K562 (cell line): ENCODE measurements at regions not wholly inside any gene's neighbourhood (a gene's known extent, or its start where the extent isn't known, plus 50 kb on each side); places are given as distances from the start of the nearest gene placed in this dataset.

Source experiments
- ATAC-seq: fragments of 200-7000 bp; cut with Tn5 transposase; 3 replicates; pipeline ENCODE4 v1.9.1; 2020; ENCODE audit warnings: moderate library complexity
- BruUV-seq: library from RNA; stranded (reverse); fragments of 400-500 nt; replicated peaks from 2 replicates; lab custom pipeline; 2021; lab: Mats Ljungman, UMichigan
- CTCF ChIA-PET: fragments of 300-600 bp; formaldehyde crosslinking; extraction: SDS; loops from one replicate; lab custom pipeline; 2021; ENCODE audit warnings: low intra/inter-chr PET ratio; lab: Yijun Ruan, JAX
- POLR2A ChIA-PET: fragments of 300-600, 350-650 bp; sonication (Branson Sonifier 250); formaldehyde crosslinking; extraction: SDS; loops from one replicate; lab custom pipeline; 2021; ENCODE audit warnings: antibody characterized with exemption, inconsistent platforms; lab: Yijun Ruan, JAX
- DNase-seq, 4 experiments: peaks; one replicate each; pipeline versions ENCODE4 v3.0.0 to v3.0.0-alpha.2; 2011 to 2018; ENCODE audit warnings: low spot score in 3 of 4, mixed read lengths in 3 of 4; ENCODE audit errors: extremely low read depth in 1 of 4
- FAIRE-seq: peaks from 2 replicates; lab custom pipeline; 2011; peaks lifted over from hg19 to GRCh38; lab: Jason Lieb, UNC
- H2AFZ ChIP-seq: 2 replicates; pipeline ENCODE4 v1.6.0; 2011; ENCODE audit warnings: low read depth, low read length, control low read depth, inconsistent platforms
- H3K27ac ChIP-seq: fragments of 200-600 bp; 3 replicates; pipeline ENCODE4 v1.8.0; 2011; ENCODE audit warnings: low read depth, mild to moderate bottlenecking, control low read depth, inconsistent platforms, low read length, moderate library complexity, mixed read lengths; ENCODE audit errors: extremely low read depth
- H3K27me3 ChIP-seq, 2 experiments: fragments of 300-600 bp in 1 of 2; 2 replicates in 1 of 2; 3 replicates in 1 of 2; pipeline versions ENCODE4 v1.6.0 to v1.8.0; 2011; ENCODE audit warnings: inconsistent platforms in 2 of 2, low read length in 2 of 2, mild to moderate bottlenecking in 1 of 2, mixed read lengths in 1 of 2, moderate library complexity in 1 of 2; ENCODE audit not compliant: control insufficient read depth in 2 of 2, insufficient read depth in 2 of 2
- H3K36me3 ChIP-seq: fragments of 300-600 bp; 3 replicates; pipeline ENCODE4 v1.8.0; 2011; ENCODE audit warnings: mild to moderate bottlenecking, low read length, inconsistent platforms; ENCODE audit not compliant: control insufficient read depth, insufficient read depth
- H3K4me1 ChIP-seq, 2 experiments: fragments of 200-600 bp in 1 of 2; replicated peaks in 1 of 2; 2 replicates in 1 of 2; 3 replicates in 1 of 2; pipeline versions ENCODE4 v1.5.1 to v1.8.0; 2011; ENCODE audit warnings: inconsistent platforms in 2 of 2, low read length in 2 of 2, mild to moderate bottlenecking in 1 of 2, mixed read lengths in 1 of 2, moderate library complexity in 1 of 2; ENCODE audit not compliant: control insufficient read depth in 2 of 2, insufficient read depth in 2 of 2
- H3K4me2 ChIP-seq: 2 replicates; pipeline ENCODE4 v1.6.1; 2011; ENCODE audit warnings: low read length, control low read depth, inconsistent platforms, mixed read lengths; ENCODE audit not compliant: insufficient read depth
- H3K4me3 ChIP-seq: fragments of 200-600 bp; sonication (generic), shearing (Covaris generic); 2 replicates; pipeline ENCODE4 v1.5.1; 2016; ENCODE audit warnings: control low read depth, inconsistent platforms
- H3K79me2 ChIP-seq: fragments of 200-600 bp; 3 replicates; pipeline ENCODE4 v1.8.0; 2011; ENCODE audit warnings: low read length, inconsistent platforms; ENCODE audit not compliant: control insufficient read depth, insufficient read depth
- H3K9ac ChIP-seq, 2 experiments: 2 replicates each; pipeline versions ENCODE4 v1.6.0 to v1.6.1; 2011; ENCODE audit warnings: low read depth in 2 of 2, low read length in 2 of 2, control low read depth in 1 of 2, inconsistent platforms in 1 of 2, mild to moderate bottlenecking in 1 of 2, mixed read lengths in 1 of 2; ENCODE audit not compliant: insufficient read depth in 1 of 2
- H3K9me1 ChIP-seq: one replicate; pipeline ENCODE4 v1.6.0; 2011; ENCODE audit warnings: inconsistent platforms, mild to moderate bottlenecking, low read length, moderate library complexity; ENCODE audit not compliant: control insufficient read depth, insufficient read depth
- H3K9me3 ChIP-seq: replicated peaks from 2 replicates; pipeline ENCODE4 v1.5.1; 2011; ENCODE audit warnings: low read depth, low read length, inconsistent platforms; ENCODE audit not compliant: control insufficient read depth, insufficient read depth
- H4K20me1 ChIP-seq: replicated peaks from 2 replicates; pipeline ENCODE4 v1.6.1; 2011; ENCODE audit warnings: low read length, inconsistent platforms, mixed read lengths; ENCODE audit not compliant: control insufficient read depth, insufficient read depth
- CBX1 ChIP-seq: sonication (generic); IDR thresholded peaks from 2 replicates; pipeline ENCODE4 v1.6.1; 2016; ENCODE audit warnings: antibody characterized with exemption, low read depth, mild to moderate bottlenecking
- CTBP1 ChIP-seq: fragments of 450-650 bp; IDR thresholded peaks from 2 replicates; pipeline ENCODE4 v1.6.1; 2016; ENCODE audit warnings: borderline replicate concordance
- CTCF ChIP-seq, 3 experiments: IDR thresholded peaks in 2 of 3; conservative IDR thresholded peaks in 1 of 3; 2 replicates each; pipeline ENCODE4 v1.5.1; 2011 to 2012; ENCODE audit warnings: low read length in 3 of 3, mild to moderate bottlenecking in 3 of 3, control low read depth in 2 of 3, improper control_type of control experiment in 1 of 3, inconsistent platforms in 1 of 3, low read depth in 1 of 3, mixed read lengths in 1 of 3, moderate library complexity in 1 of 3; ENCODE audit not compliant: insufficient read depth in 2 of 3
- KHSRP ChIP-seq: fragments of 450-650 bp; IDR thresholded peaks from 2 replicates; pipeline ENCODE4 v1.6.1; 2017
- RAD21 ChIP-seq, 2 experiments: fragments of 250-450 bp in 1 of 2; fragments of 450-650 bp in 1 of 2; sonication (Bioruptor Pico) in 1 of 2; formaldehyde crosslinking in 1 of 2; IDR thresholded peaks in 1 of 2; conservative IDR thresholded peaks in 1 of 2; 2 replicates each; pipeline versions ENCODE4 v1.4.0 to v1.8.0; 2020 to 2022; ENCODE audit warnings: mild to moderate bottlenecking in 2 of 2, moderate library complexity in 1 of 2
- RBM25 ChIP-seq: fragments of 200-400 bp; formaldehyde crosslinking; IDR thresholded peaks from 2 replicates; pipeline ENCODE4 v1.6.1; 2018; ENCODE audit warnings: low read length, low read depth, moderate library complexity; ENCODE audit not compliant: severe bottlenecking
- RFX7 ChIP-seq: fragments of 250-450 bp; sonication (Bioruptor Pico); IDR thresholded peaks from 2 replicates; pipeline ENCODE4 v1.5.1; 2021; ENCODE audit warnings: mild to moderate bottlenecking
- ZBTB1 ChIP-seq: sonication (generic); formaldehyde crosslinking; IDR thresholded peaks from 2 replicates; pipeline ENCODE4 v1.8.1; 2023; ENCODE audit warnings: missing genetic modification reagents, low read depth, mild to moderate bottlenecking, borderline replicate concordance
- WGBS: fragments of 100-300 bp; shearing (Covaris generic); methylation state at CpG from one replicate; pipeline ENCODE4 v1.1.6; 2016; ENCODE audit warnings: low coverage, mixed read lengths; ENCODE audit not compliant: insufficient coverage; ENCODE audit errors: missing lambda C conversion rate; 5-methylcytosine and 5-hydroxymethylcytosine counted together
- in situ Hi-C: fragments of 300-500 bp; cut with MboI; formaldehyde crosslinking; loops from 4 replicates; pipeline ENCODE4 v1.15.0; 2018; ENCODE audit warnings: inconsistent platforms, mixed read lengths
- intact Hi-C: fragments of 100-400 bp; cut with micrococcal nuclease; formaldehyde crosslinking; loops from 2 replicates; pipeline ENCODE4 v1.14.2; 2022
- TF ChIP-seq, protein P1 (sequence below): fragments of 200-800 bp; sonication (Bioruptor generic); IDR thresholded peaks from 2 replicates; pipeline ENCODE4 v1.6.1; 2016; ENCODE audit warnings: missing genetic modification characterization, missing compliant biosample characterization

DNA sequence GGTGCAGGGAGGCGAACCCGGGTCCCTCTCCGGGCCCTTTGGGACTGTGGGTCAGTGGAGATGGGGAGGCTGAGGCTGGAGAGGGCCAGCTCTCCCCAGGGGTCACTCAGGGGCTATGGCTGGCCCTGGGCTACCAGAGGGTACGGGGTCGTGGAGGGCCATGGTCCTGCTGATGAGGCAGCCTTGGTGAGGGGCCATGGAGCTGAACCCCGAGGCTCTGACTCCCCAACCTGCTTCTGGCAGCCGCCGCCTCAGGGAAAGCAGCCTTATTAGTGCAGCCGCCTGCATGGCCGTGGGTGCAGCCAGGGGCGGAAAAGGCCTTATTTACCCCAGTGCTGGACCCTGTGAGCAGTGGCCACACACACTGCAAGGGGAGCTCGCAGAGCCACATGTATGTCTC, 139.4 kb downstream of the MIAT start (continued):
- TF ChIP-seq, protein P1, sequence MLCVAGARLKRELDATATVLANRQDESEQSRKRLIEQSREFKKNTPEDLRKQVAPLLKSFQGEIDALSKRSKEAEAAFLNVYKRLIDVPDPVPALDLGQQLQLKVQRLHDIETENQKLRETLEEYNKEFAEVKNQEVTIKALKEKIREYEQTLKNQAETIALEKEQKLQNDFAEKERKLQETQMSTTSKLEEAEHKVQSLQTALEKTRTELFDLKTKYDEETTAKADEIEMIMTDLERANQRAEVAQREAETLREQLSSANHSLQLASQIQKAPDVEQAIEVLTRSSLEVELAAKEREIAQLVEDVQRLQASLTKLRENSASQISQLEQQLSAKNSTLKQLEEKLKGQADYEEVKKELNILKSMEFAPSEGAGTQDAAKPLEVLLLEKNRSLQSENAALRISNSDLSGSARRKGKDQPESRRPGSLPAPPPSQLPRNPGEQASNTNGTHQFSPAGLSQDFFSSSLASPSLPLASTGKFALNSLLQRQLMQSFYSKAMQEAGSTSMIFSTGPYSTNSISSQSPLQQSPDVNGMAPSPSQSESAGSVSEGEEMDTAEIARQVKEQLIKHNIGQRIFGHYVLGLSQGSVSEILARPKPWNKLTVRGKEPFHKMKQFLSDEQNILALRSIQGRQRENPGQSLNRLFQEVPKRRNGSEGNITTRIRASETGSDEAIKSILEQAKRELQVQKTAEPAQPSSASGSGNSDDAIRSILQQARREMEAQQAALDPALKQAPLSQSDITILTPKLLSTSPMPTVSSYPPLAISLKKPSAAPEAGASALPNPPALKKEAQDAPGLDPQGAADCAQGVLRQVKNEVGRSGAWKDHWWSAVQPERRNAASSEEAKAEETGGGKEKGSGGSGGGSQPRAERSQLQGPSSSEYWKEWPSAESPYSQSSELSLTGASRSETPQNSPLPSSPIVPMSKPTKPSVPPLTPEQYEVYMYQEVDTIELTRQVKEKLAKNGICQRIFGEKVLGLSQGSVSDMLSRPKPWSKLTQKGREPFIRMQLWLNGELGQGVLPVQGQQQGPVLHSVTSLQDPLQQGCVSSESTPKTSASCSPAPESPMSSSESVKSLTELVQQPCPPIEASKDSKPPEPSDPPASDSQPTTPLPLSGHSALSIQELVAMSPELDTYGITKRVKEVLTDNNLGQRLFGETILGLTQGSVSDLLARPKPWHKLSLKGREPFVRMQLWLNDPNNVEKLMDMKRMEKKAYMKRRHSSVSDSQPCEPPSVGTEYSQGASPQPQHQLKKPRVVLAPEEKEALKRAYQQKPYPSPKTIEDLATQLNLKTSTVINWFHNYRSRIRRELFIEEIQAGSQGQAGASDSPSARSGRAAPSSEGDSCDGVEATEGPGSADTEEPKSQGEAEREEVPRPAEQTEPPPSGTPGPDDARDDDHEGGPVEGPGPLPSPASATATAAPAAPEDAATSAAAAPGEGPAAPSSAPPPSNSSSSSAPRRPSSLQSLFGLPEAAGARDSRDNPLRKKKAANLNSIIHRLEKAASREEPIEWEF, result no peak
- TF ChIP-seq CBX1 (no peak), ZBTB1 (no peak), CTBP1 (no peak), RFX7 (CRISPR knock-in tag) (no peak)

- peak; percentile 24 to 35 (median 31) for DNase-seq
- TF ChIP-seq RBM25, result peak; percentile 32
- TF ChIP-seq CTCF (IDR thresholded peaks at IDR 0.05 in 2 of 3, conservative IDR thresholded peaks at IDR 0.05 in 1 of 3; ENCODE audit: insufficient read depth in 2 of 3, low read depth in 1 of 3, low read length in 3 of 3), result peak; percentile 29 to 34 (median 32); a peak in 3 of 6 replicates
- no peak for TF ChIP-seq KHSRP
- peak in 1 of 2 experiments; percentile 21; a peak in 1 of 4 replicates for TF ChIP-seq RAD21 (CRISPR knock-in tag; conservative IDR thresholded peaks at IDR 0.05 in 1 of 2, IDR thresholded peaks at IDR 0.05 in 1 of 2)
Observed at GRCh38 chr22:26797910-26798309, 140.5 kb downstream of the MIAT start.

More at GRCh38 chr22:26797910-26798309, 140.5 kb downstream of the MIAT start:
- Histone ChIP-seq H3K4me2 (no peak overlapping the region), H3K4me3 (no peak overlapping the region), H3K9ac (no peak overlapping the region), H3K9me1 (no peaks in the 10 kb centered on the region), H3K79me2 (no peaks in the 10 kb centered on the region), H4K20me1 (no peaks in the 10 kb centered on the region), H3K27ac (no peak overlapping the region), H2AFZ (no peak overlapping the region), H3K4me1 (peaks cover 0 to 3% of the 10 kb centered on the region in 2 experiments; a peak in 2 of 5 replicates), H3K27me3 (peaks cover 0 to 9% of the 10 kb centered on the region in 2 experiments; a peak in 1 of 5 replicates), H3K9me3 (no peaks in the 10 kb centered on the region), H3K36me3 (no peaks in the 10 kb centered on the region)
- intact Hi-C loops (no loop called here), in situ Hi-C loops (no loop called here)
- FAIRE-seq, result no peak
- ATAC-seq, result peak; percentile 79
- WGBS, result 8% methylated on average over 7 of the region's 8 CpGs
- no TSS peak for BruUV-seq
- ChIA-PET POLR2A (no interaction called here), CTCF (no interaction called here)
